HEK293 (cell line): ENCODE measurements at regions not wholly inside any gene's neighbourhood (a gene's known extent, or its start where the extent isn't known, plus 50 kb on each side); places are given as distances from the start of the nearest gene placed in this dataset.

Experiments used
- ZNF214 ChIP-seq: fragments of 450-650 bp; formaldehyde crosslinking; IDR thresholded peaks from 2 replicates; pipeline ENCODE4 v1.5.1; 2017; ENCODE audit warnings: missing biosample characterization, mild to moderate bottlenecking, missing genetic modification characterization, borderline replicate concordance
- ZNF335 ChIP-seq: fragments of 450-650 bp; formaldehyde crosslinking; conservative IDR thresholded peaks from 2 replicates; pipeline ENCODE4 v1.5.1; 2016; ENCODE audit warnings: missing biosample characterization, missing genetic modification characterization
- ZNF548 ChIP-seq: fragments of 450-650 bp; formaldehyde crosslinking; IDR thresholded peaks from 2 replicates; pipeline ENCODE4 v1.5.1; 2016; ENCODE audit warnings: missing biosample characterization, missing genetic modification characterization
- ZNF658 ChIP-seq: fragments of 450-650 bp; formaldehyde crosslinking; IDR thresholded peaks from 2 replicates; pipeline ENCODE4; 2016; ENCODE audit warnings: missing biosample characterization, missing genetic modification characterization
- TF ChIP-seq, protein P1 (sequence below): fragments of 450-650 bp; formaldehyde crosslinking; IDR thresholded peaks from 2 replicates; pipeline ENCODE4 v1.5.1; 2016; ENCODE audit warnings: missing biosample characterization, missing genetic modification characterization

GRCh38 chr9:87443461-87443860 is 54.2 kb upstream of the DAPK1 start:
- TF ChIP-seq ZNF548 (tag by site-specific recombination) (no peak), ZNF214 (tag by site-specific recombination) (no peak), ZNF658 (tag by site-specific recombination) (no peak), ZNF335 (tag by site-specific recombination) (no peak)
- TF ChIP-seq, protein P1, sequence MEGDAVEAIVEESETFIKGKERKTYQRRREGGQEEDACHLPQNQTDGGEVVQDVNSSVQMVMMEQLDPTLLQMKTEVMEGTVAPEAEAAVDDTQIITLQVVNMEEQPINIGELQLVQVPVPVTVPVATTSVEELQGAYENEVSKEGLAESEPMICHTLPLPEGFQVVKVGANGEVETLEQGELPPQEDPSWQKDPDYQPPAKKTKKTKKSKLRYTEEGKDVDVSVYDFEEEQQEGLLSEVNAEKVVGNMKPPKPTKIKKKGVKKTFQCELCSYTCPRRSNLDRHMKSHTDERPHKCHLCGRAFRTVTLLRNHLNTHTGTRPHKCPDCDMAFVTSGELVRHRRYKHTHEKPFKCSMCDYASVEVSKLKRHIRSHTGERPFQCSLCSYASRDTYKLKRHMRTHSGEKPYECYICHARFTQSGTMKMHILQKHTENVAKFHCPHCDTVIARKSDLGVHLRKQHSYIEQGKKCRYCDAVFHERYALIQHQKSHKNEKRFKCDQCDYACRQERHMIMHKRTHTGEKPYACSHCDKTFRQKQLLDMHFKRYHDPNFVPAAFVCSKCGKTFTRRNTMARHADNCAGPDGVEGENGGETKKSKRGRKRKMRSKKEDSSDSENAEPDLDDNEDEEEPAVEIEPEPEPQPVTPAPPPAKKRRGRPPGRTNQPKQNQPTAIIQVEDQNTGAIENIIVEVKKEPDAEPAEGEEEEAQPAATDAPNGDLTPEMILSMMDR, result no peak
